ENCODE measurements at regions not wholly inside any gene's neighbourhood (a gene's known extent, or its start where the extent isn't known, plus 50 kb on each side); places are given as distances from the start of the nearest gene placed in this dataset.
A peak's percentile ranks its signal among the peaks of the same experiment; 100 is the strongest.

DNA sequence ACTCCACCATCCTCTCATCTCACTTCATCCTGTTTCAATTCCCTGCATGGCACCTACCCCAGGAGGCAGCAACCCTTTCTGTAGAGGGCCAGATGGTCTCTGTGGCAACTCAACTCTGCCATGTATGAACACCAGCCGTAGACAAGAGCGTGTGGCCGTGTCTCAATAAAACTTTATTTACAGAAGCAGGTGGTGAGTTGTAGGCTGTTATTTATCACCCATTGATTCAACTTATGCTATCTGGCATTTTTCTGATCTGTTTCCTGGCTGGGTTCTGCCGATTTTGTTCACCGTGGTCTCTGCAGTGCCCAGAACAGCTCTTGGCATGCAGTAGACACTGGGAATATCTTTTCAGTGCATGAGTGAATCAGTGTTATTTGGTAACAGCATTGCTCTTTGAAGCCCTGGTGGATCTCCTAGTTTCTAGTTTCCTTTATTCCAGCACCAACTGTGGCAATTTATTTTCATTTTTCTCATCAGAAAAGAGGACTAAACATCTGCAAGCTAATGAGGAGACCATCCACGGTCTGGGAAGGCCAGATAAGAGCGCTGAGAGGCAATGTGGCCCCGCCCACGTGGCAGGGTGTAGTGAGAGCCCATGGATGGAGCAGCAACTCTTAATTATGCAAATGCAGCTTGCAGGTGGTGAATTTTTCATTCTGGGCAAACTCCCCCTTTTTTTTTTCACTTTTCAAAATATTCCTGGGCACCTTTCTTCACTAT, 77.9 kb downstream of the CTSL start:
- Mint-ChIP-seq H3K27ac (no peak overlapping the region), H3K4me1 (no peaks in the 10 kb centered on the region), H3K27me3 (peaks cover 12% of the 10 kb centered on the region), H3K9me3 (no peaks in the 10 kb centered on the region), H3K36me3 (no peaks in the 10 kb centered on the region), H3K4me3 (no peak overlapping the region)
- DNase-seq: no peak

DNA sequence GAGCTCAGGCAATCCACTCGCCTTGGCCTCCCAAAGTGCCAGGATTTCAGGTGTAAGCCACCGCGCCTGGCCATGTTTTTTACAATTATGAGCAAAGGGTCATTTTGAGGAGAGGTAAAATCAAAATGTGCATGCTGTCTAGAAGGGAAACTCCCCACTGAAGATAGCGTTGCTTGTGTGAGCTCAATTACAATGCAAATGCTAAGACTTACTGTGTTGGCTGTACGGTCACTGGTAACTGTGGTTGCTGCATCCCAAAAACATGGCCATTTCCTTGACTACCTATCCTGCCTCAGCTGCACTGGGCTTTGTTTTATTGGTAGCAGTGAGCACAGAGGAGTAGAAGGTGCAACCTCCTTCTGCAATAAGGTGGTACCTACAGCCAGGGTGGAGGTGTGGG, 77.4 kb upstream of the SPATA31E1 start:
- Mint-ChIP-seq H3K9me3 (no peaks in the 10 kb centered on the region), H3K27me3 (peaks cover 24% of the 10 kb centered on the region), H3K4me1 (no peaks in the 10 kb centered on the region), H3K27ac (no peak overlapping the region), H3K4me3 (no peak overlapping the region), H3K36me3 (no peaks in the 10 kb centered on the region)
- no peak for DNase-seq

DNA sequence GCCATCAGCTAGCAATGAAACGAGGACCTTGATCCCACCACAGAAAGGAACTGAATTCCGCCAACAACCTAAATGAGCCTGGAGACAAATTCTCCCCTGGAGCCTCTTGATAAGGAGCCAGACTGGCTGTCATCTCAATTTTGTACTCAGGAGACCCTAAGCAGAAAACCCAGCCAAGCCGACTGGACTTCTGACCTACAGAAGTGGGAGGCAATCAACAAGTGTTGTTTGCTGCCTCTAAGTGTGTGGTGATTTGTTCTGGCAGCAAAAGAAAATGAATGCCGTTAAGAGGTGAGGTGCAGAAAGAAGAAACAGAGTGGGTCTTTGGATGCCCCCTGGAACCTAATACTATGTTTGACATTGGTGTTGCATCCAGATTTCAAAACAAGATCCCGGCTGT, 72.7 kb upstream of the SPATA31E1 start:
- H3K9me3 Mint-ChIP-seq: no peaks in the 10 kb centered on the region
- H3K4me3 Mint-ChIP-seq: no peak overlapping the region
- H3K27ac Mint-ChIP-seq: no peak overlapping the region
- H3K27me3 Mint-ChIP-seq: peaks cover 35% of the 10 kb centered on the region
- H3K36me3 Mint-ChIP-seq: no peaks in the 10 kb centered on the region
- DNase-seq: no peak
- H3K4me1 Mint-ChIP-seq: peaks cover 7% of the 10 kb centered on the region

DNA sequence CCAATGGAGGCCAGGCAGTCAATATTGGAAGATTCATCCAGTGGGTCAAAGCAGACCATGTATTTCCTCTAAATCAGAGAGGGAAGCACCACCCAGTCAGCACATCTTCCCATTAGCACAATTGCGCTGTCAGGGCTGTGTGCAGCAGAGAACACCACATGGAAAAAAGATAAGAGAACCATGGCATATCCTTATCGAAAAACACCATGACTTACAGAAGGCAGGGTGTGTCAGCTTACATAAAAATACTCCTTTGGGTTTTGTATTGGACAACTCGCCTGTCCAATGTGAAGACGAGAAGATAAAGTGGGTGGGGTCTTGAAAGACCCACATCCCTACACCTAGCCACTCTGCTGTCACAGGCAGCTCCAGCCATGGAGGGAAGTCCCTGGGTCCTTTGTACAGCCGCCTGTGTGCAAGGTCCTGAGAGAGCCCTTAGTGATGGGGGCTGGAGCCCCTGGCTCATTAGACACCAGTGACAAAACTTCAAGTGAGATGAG, 71.9 kb upstream of the SPATA31E1 start:
- DNase-seq: no peak
- H3K4me1 Mint-ChIP-seq: peaks cover 7% of the 10 kb centered on the region
- H3K27me3 Mint-ChIP-seq: peaks cover 40% of the 10 kb centered on the region
- H3K9me3 Mint-ChIP-seq: no peaks in the 10 kb centered on the region
- no peaks in the 10 kb centered on the region for H3K36me3 Mint-ChIP-seq
- H3K4me3 Mint-ChIP-seq: no peak overlapping the region
- no peak overlapping the region for H3K27ac Mint-ChIP-seq

DNA sequence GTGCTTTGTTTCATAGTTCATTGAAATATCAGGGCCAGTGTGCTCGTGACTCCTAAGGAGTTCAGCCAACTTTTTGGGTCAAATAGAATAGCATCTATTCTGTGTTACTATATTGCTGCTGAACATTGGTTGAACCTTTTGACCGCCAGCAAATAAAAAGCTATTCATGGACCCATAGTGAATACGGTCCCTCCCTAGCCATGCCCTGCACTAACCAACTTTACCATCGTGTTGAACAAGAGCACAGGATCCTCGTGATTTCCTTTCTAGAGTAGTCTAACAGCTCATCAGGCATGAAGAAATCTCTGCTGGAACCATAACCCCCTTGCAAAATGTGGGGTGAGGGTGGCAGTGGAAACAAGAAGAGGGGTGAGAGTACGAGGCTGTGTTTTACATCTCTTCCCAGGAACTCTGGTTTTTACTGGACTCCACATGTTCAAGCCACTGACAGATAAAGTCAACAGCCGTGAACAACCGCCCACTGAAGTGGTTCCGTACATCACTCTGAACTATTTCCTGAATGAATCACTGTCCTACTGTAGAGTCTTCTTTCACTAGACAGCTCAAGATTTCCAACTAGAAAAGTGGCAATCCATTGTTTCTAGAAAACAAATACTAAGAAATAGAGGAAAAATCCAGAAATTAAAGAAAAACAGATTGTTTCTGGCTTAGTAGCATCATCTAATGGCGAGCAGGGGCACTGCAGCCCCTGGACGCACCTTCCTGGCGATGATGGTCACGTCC, 70.1 kb upstream of the SPATA31E1 start:
- Mint-ChIP-seq H3K27me3 (peaks cover 48% of the 10 kb centered on the region), H3K9me3 (no peaks in the 10 kb centered on the region), H3K4me1 (peaks cover 7% of the 10 kb centered on the region), H3K4me3 (no peak overlapping the region), H3K36me3 (no peaks in the 10 kb centered on the region), H3K27ac (no peak overlapping the region)
- peak; percentile 16 for DNase-seq

DNA sequence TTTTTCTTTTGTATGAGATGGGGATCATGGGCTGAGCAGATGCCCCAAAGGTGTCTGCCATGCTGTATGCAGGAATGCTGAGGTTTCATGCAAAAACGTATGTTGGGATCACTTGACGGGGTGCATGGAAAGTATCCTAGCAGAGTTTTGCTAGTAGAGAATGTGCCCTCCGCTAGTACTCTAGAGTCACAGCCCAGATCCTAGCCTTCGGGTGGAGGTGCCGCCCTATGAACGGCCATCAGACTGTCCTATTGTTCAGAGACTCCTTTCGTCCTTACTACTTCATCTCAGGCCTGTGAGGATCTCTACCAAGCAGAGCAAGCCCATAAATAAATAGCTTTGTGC, 69.6 kb upstream of the SPATA31E1 start:
- DNase-seq: no peak
- H3K9me3 Mint-ChIP-seq: no peaks in the 10 kb centered on the region
- no peaks in the 10 kb centered on the region for H3K36me3 Mint-ChIP-seq
- peaks cover 7% of the 10 kb centered on the region for H3K4me1 Mint-ChIP-seq
- no peak overlapping the region for H3K27ac Mint-ChIP-seq
- no peak overlapping the region for H3K4me3 Mint-ChIP-seq
- H3K27me3 Mint-ChIP-seq: peaks cover 48% of the 10 kb centered on the region

DNA sequence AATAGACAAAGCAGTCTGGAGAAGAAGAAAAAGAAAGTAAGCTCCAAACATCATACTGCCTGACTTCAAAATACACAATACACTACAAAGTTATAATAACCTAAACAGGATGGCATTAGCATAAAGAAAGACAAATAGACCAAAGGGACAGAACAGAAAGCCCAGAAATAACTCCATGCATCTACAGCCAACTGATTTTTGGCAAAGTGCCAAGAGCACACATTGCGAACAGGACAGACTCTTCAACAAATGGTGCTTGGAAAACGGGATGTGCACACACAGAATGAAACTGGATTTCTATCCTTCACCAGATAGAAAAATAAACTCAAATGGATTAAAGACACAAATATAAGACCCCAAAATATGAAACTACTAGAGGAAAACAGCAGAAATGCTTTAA, 66.6 kb upstream of the SPATA31E1 start:
- Mint-ChIP-seq H3K4me3 (no peak overlapping the region), H3K9me3 (no peaks in the 10 kb centered on the region), H3K36me3 (no peaks in the 10 kb centered on the region), H3K27me3 (peaks cover 24% of the 10 kb centered on the region), H3K27ac (no peak overlapping the region), H3K4me1 (peaks cover 7% of the 10 kb centered on the region)
- DNase-seq: no peak

DNA sequence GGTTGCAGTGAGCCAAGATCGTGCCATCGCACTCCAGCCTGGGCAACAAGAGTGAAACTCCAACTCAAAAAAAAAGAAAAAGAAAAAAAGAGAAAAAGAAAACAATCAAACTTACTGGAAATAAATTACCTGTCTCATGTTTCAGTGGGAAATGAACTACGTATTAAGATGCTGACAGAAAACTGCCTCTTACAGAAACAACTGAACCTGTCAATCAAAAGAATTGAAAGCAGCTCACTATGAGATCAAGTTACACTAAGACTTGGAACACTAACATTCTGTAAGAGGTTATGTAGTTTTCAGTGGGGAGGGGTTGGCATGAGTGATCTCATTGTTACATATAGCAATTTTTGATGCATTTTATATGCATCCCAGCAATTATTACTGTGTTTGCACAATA, 64.4 kb upstream of the SPATA31E1 start:
- Mint-ChIP-seq H3K27ac (no peak overlapping the region), H3K27me3 (peaks cover 20% of the 10 kb centered on the region), H3K4me3 (no peak overlapping the region), H3K36me3 (no peaks in the 10 kb centered on the region), H3K4me1 (no peaks in the 10 kb centered on the region), H3K9me3 (no peaks in the 10 kb centered on the region)
- DNase-seq: no peak

DNA sequence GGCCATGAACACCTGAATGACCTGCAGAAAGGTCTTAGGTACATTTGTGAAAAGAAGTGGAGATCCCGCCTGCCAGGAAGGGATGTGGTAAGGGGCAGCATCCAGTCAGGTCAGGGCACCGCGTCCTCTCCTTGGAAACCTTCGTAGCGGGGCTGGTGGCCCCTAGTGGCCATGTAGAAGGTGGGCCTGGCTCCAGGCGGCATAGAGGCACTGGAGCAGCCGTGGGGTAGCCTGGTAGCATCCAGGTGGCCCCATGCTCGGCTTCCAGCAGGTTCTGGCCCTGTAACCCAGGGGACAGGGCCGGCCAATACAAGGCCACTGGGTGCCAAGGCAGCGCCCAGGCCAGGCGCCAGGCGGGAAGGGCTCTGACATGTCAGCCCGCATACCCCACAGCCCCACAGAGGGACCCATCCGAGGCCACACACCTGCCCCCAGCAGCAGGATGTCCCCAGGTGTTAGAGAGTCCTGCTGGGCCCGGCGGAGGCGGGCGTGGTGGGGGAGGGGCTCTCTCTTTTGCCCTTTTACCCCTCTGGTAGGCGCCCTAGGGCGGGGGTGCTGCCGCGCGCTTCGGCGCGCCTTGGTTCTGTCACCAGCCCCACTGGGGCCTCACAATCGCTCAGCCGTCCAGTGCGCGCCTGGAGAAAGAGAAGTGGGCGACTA, 58.3 kb upstream of the SPATA31E1 start:
- Mint-ChIP-seq H3K27ac (no peak overlapping the region), H3K36me3 (no peaks in the 10 kb centered on the region), H3K27me3 (peaks cover 7% of the 10 kb centered on the region), H3K4me1 (no peaks in the 10 kb centered on the region), H3K9me3 (no peaks in the 10 kb centered on the region), H3K4me3 (no peak overlapping the region)
- no peak for DNase-seq

DNA sequence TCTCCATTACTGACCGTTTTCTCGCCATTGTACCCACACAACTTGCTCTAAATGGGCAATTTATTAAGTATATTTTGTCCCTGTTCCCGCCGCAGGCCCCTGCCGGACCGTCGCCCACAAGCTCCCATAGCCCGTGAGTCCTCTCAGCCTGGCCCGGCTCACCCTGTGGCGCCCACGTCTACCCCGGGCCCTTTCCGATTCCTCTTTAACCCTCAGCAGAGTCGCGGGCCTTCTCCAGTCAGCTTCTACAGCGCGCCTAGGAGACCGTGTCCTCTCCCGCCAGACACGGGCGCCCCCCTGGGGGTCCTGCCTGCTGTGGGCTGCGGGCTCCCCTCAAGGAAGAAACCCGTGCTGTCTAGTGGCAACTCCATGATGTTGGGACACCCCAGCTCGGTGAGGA, 57.8 kb upstream of the SPATA31E1 start:
- H3K36me3 Mint-ChIP-seq: no peaks in the 10 kb centered on the region
- no peaks in the 10 kb centered on the region for H3K4me1 Mint-ChIP-seq
- H3K27me3 Mint-ChIP-seq: peaks cover 7% of the 10 kb centered on the region
- H3K27ac Mint-ChIP-seq: no peak overlapping the region
- H3K9me3 Mint-ChIP-seq: no peaks in the 10 kb centered on the region
- no peak overlapping the region for H3K4me3 Mint-ChIP-seq
- DNase-seq: no peak

DNA sequence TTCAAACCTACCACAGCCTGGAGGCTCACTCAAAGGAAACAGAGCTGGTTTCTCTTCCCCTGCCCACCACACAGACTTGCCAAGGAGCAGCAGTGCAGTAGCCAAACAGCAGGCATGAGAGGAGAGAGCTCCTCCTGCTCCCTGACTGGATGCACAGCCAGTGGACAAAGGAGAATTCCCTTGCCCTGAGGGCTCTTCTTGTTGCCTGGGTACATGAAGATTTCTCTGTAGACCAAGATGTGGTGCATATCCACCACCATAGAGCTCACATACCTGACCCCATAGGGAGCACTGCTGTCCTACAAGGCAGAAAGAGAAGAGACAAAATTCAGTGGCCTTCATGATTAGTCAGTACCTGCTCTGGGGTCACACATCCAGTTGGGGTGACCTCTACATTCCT, 56.3 kb upstream of the SPATA31E1 start:
- no peaks in the 10 kb centered on the region for H3K4me1 Mint-ChIP-seq
- H3K27ac Mint-ChIP-seq: no peak overlapping the region
- H3K9me3 Mint-ChIP-seq: no peaks in the 10 kb centered on the region
- no peaks in the 10 kb centered on the region for H3K36me3 Mint-ChIP-seq
- DNase-seq: no peak
- H3K4me3 Mint-ChIP-seq: no peak overlapping the region
- H3K27me3 Mint-ChIP-seq: peaks cover 7% of the 10 kb centered on the region

DNA sequence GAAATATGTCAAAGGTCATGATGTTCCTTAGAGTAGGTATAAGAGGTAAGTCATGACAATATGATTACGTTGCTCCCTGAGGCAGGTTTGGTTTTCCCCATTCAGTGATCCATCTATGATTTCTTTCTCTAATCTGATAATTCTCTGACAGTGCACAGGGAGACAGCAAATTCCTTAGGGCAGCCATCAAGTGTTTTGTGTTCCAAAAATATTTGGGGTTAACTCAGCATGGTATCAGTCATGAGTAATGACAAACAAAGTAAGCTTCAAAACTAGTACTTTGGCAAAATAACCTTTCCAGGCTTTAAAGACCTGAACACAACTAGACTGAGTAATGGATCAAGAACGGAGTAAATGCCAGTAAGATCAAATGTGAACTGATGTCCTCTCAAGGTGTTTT, 55.3 kb upstream of the SPATA31E1 start:
- Mint-ChIP-seq H3K27ac (no peak overlapping the region), H3K9me3 (no peaks in the 10 kb centered on the region), H3K27me3 (peaks cover 7% of the 10 kb centered on the region), H3K36me3 (no peaks in the 10 kb centered on the region), H3K4me1 (no peaks in the 10 kb centered on the region), H3K4me3 (no peak overlapping the region)
- DNase-seq: no peak

DNA sequence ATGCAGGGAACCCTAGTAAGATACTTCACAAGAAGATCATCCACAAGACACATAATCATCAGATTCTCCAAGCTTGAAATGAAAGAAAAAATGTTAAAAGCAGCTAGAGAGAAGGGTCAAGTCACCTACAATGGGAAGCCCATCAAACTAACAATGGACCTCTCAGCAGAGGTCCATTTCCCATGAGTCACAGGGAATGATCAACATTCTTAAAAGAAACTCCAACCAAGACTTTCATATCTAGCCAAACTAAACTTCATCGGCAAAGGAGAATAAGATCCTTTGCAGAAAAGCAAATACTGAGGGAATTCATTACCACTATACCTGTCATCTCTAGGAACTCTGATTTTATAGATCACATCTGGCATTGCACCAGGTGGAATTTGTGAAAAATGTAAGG, 52.9 kb upstream of the SPATA31E1 start:
- Mint-ChIP-seq H3K36me3 (no peaks in the 10 kb centered on the region), H3K27ac (no peak overlapping the region), H3K4me3 (no peak overlapping the region), H3K27me3 (peaks cover 7% of the 10 kb centered on the region), H3K4me1 (no peaks in the 10 kb centered on the region), H3K9me3 (no peaks in the 10 kb centered on the region)
- DNase-seq: no peak

DNA sequence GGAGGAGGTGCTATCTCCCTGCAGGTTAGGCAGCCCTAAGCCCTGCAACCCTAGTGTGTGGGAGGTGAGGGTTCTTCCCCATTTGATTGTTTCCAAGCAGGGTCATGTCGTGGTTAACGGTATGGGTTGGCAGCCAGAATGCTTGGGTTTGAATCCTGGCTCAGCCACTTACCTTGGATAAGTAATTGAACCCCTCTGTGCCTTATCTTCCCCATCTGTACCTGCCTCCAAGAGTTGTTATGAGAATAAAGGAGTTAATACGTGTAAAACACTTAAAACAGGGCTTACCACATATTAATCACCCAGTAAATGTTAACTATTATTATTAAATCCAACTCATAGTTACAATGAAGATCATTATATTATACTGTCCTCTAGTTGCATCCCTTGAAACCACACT, 52.2 kb upstream of the SPATA31E1 start:
- Mint-ChIP-seq H3K27me3 (peaks cover 7% of the 10 kb centered on the region), H3K4me3 (no peak overlapping the region), H3K27ac (no peak overlapping the region), H3K4me1 (no peaks in the 10 kb centered on the region), H3K36me3 (no peaks in the 10 kb centered on the region), H3K9me3 (no peaks in the 10 kb centered on the region)
- DNase-seq: no peak

DNA sequence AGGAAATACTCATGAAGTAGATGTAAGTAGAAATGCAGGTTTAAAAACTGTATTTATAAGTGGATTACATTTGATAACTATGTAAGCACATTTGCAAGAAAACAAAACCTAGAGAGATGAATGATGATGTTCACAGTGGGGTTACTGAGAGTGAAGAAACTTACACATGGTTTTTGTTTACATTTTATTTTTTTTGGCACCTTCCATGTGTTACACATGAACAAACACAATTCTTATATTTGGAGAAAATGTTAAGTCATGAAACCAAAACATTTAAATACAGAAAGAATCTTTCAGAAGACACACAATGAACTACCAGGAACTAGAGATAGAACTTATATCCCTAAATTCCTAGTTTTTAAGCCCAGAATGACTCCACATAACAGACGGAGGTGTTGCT, 51.5 kb upstream of the SPATA31E1 start:
- H3K36me3 Mint-ChIP-seq: no peaks in the 10 kb centered on the region
- H3K27ac Mint-ChIP-seq: no peak overlapping the region
- no peak overlapping the region for H3K4me3 Mint-ChIP-seq
- DNase-seq: no peak
- no peaks in the 10 kb centered on the region for H3K4me1 Mint-ChIP-seq
- no peaks in the 10 kb centered on the region for H3K9me3 Mint-ChIP-seq
- peaks cover 7% of the 10 kb centered on the region for H3K27me3 Mint-ChIP-seq

Measured in activated naive CD8-positive, alpha-beta T cell treated with anti-CD3 and anti-CD28 coated beads for 36 hours (primary cell).